22Rv1 (cell line): ENCODE measurements at regions not wholly inside any gene's neighbourhood (a gene's known extent, or its start where the extent isn't known, plus 50 kb on each side); places are given as distances from the start of the nearest gene placed in this dataset.

Source experiments
- H3K27ac ChIP-seq: fragments of 450-650 bp; 2 replicates; pipeline ENCODE4 v1.5.1; 2017
- CTCF ChIP-seq: fragments of 450-650 bp; IDR thresholded peaks from 2 replicates; pipeline ENCODE4 v1.5.1; 2017; ENCODE audit warnings: mild to moderate bottlenecking
- ZFX ChIP-seq: fragments of 450-650 bp; IDR thresholded peaks from 2 replicates; pipeline ENCODE4 v1.6.1; 2017; ENCODE audit warnings: antibody characterized with exemption, borderline replicate concordance

DNA sequence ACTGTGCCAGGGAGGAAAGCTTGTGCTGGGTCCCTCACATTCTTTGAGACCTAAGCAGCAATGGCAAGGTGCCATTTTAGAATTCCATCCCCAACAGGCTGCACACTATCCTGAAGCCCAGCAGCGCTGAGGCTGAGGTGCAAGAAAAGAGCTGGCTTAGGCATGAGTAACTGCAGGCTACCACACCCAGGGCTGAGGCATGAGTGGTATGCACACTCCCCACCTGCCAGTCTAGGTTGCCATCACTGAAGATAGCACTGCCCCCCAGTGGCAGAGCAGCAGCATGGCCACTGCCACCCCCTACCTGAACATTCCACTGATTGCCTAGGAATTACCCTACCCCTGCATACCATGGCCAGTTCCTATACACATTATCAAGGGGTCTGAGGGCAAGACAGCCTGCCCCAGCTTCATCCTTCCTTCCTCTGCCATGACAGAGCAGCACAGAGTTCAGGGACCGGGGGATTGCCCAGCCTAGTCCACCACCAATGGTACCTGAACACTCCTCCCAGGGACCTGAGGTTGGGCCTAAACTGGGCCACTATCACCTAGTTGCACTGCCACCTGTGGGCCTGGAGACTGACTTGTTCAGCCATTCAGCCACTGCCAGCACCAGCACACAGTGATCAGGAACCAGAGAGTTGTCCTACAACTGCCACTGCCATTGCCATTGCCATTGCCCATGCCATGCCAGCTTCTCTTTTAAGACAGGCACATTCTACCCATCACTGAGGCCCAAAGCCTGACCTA lies 129.8 kb downstream of the SATB1 start:
- H3K27ac ChIP-seq = no peak overlapping the region
- peak; percentile 80 for TF ChIP-seq CTCF
- no peak for TF ChIP-seq ZFX

GRCh38 chr3:18290157-18290556 lies 135.0 kb downstream of the SATB1 start:
- no peak for TF ChIP-seq CTCF

DNA sequence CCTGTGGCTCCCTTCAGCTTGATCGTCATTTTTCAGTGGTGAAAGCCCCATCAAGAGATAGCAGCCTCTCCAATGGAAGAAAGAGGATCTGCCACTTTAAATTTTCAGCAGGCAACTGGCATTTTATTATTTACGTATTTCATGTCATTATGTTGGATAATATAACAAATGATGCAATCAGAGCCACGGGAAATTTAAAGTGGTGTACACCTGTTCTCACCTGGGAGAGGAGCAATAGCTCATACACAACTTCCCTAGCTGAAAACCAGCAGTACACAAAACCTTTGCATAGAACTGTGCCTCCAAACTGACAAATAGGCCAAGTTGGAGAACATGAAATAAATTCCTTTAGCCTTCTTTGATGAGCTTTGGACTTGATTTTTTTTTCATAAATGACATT lies 136.9 kb downstream of the SATB1 start:
- TF ChIP-seq CTCF = no peak
- no peak for TF ChIP-seq ZFX
- no peak overlapping the region for H3K27ac ChIP-seq

More at GRCh38 chr3:18290157-18290556, 135.0 kb downstream of the SATB1 start:
- no peak overlapping the region for H3K27ac ChIP-seq

DNA sequence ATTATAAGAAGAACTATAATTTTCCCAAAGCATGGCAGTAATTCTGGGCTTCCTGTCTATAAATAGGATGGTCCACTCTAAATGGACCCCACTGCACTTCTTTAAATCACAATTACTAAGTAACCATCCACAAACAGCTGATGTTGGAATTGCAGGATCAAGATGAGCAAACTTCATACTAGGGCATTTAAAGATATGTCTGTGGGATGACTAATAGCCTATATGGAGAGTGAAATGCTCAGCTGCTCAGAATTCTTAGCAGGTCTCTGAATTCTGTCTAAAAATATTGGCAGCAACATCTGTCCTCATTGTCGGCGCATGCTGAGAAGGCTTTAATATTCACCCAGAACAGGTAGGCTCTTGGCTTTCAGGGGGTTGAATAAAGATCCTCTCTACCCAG lies 140.4 kb downstream of the SATB1 start:
- TF ChIP-seq CTCF (no peak), ZFX (no peak)
- no peak overlapping the region for H3K27ac ChIP-seq

- H3K27ac ChIP-seq = no peak overlapping the region
- TF ChIP-seq ZFX (no peak), CTCF (no peak)
These were observed 141.5 kb downstream of the SATB1 start for GRCh38 chr3:18283680-18284079.

DNA sequence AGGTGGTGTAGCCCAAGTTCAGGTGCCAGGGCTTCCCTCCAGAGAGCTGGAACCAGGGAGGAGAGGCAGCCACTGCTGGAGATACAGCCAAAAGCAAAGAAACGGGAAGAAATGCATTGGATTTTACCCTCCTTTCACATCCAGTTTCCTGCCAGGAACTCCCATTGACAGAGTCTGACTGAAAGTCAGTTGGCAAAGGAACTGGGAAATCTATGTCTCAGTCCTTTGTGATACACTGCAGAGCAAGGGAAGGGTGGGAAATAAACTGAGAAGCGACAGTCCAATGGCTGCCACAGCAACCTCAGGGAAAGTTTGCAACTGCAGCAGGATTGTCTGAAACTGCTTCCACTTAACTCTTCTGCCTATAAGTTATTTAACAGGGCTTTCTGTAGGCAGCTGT lies 142.6 kb downstream of the SATB1 start:
- TF ChIP-seq CTCF (no peak), ZFX (no peak)

GRCh38 chr3:18279226-18279737 lies 145.9 kb downstream of the SATB1 start:
- H3K27ac ChIP-seq = no peak overlapping the region
- TF ChIP-seq CTCF (no peak), ZFX (no peak)

More for the DNA sequence above, 142.6 kb downstream of the SATB1 start:
- H3K27ac ChIP-seq = no peak overlapping the region
